SK-N-MC (cell line): ENCODE measurements at regions not wholly inside any gene's neighbourhood (a gene's known extent, or its start where the extent isn't known, plus 50 kb on each side); places are given as distances from the start of the nearest gene placed in this dataset.

Experiments used
- DNase-seq: peaks from one replicate; pipeline ENCODE4 v3.0.0-alpha.2; 2011; ENCODE audit warnings: low read depth, low spot score
- H3K27ac ChIP-seq: fragments of 200-600 bp; sonication (generic); 2 replicates; pipeline ENCODE4 v1.5.1; 2016; ENCODE audit warnings: mixed run types
- H3K36me3 ChIP-seq: fragments of 200-600 bp; sonication (generic); 2 replicates; pipeline ENCODE4 v1.6.1; 2017; ENCODE audit warnings: antibody characterized with exemption, low read length, mixed read lengths; ENCODE audit not compliant: insufficient read depth
- H3K4me3 ChIP-seq: fragments of 200-600 bp; sonication (generic); 2 replicates; pipeline ENCODE4 v1.5.1; 2016
- H3K9ac ChIP-seq: fragments of 200-600 bp; sonication (generic); 2 replicates; pipeline ENCODE4 v1.8.0; 2017; ENCODE audit warnings: mixed run types, mixed read lengths; ENCODE audit not compliant: insufficient read length
- H3K9me3 ChIP-seq: fragments of 200-600 bp; sonication (generic); 2 replicates; pipeline ENCODE4 v1.6.1; 2017; ENCODE audit warnings: low read depth, mild to moderate bottlenecking, antibody characterized with exemption, low read length, moderate library complexity, mixed read lengths
- EZH2 ChIP-seq: fragments of 200-600 bp; sonication (generic); IDR thresholded peaks from one replicate; pipeline ENCODE4 v1.6.1; 2017; ENCODE audit warnings: antibody characterized with exemption
- FOXP2 ChIP-seq: optimal IDR thresholded peaks from 2 replicates; pipeline ENCODE3; 2011; ENCODE audit warnings: mild to moderate bottlenecking, moderate library complexity; ENCODE audit not compliant: insufficient read depth; ENCODE audit errors: extremely low read length, control extremely low read depth
- POLR2AphosphoS5 ChIP-seq: IDR thresholded peaks from 2 replicates; pipeline ENCODE4 v1.6.1; 2012; ENCODE audit warnings: mild to moderate bottlenecking, low read depth, low read length, borderline replicate concordance

DNA sequence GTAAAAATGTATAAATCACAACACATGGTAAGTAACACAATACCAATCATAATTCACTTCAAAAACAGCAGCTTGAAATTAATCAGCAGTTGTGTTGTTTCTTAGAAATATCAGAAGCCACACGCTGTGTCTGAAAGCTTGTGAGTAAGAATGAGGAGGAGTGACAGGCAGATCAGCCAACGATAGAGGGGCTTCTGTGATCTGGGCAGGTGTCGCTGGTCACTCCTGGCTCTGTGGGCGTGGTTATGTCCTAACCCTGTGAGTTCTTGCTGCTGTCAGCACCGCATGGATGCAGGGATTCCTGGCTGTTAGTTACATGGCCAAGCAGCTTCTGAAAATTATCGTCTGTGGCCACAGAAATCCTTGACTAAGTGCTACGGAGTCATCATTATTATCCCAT, 123.4 kb downstream of the SLC25A47 start:
- no peak overlapping the region for H3K9ac ChIP-seq
- H3K9me3 ChIP-seq: no peaks in the 10 kb centered on the region
- H3K36me3 ChIP-seq: no peaks in the 10 kb centered on the region
- H3K27ac ChIP-seq: no peak overlapping the region
- no peak overlapping the region for H3K4me3 ChIP-seq
- no peak for DNase-seq
- TF ChIP-seq POLR2AphosphoS5: no peak
- TF ChIP-seq EZH2: no peak
- no peak for TF ChIP-seq FOXP2

DNA sequence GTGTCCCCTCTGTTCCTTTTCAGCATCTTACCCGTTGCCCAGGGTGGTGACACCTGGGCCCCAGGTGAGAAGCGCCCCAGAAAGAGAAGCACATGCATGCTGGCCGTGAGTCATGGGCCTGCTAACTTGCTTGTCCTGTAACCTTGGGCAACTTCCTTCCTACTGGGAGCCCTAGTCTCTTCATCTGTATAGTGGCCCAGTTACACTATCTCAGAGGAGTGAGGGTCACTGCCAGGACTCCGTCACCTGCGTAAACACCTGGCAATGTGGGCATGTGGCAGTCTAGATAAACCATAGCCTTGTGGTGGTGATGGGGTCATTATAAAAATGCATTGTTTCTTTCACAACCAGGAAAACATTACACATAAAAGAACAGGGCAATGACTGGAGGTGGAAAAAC, 125.2 kb downstream of the SLC25A47 start:
- no peak for DNase-seq
- no peak overlapping the region for H3K9ac ChIP-seq
- no peak overlapping the region for H3K4me3 ChIP-seq
- no peak overlapping the region for H3K27ac ChIP-seq
- no peaks in the 10 kb centered on the region for H3K9me3 ChIP-seq
- TF ChIP-seq FOXP2 (no peak), POLR2AphosphoS5 (no peak), EZH2 (no peak)
- no peaks in the 10 kb centered on the region for H3K36me3 ChIP-seq

DNA sequence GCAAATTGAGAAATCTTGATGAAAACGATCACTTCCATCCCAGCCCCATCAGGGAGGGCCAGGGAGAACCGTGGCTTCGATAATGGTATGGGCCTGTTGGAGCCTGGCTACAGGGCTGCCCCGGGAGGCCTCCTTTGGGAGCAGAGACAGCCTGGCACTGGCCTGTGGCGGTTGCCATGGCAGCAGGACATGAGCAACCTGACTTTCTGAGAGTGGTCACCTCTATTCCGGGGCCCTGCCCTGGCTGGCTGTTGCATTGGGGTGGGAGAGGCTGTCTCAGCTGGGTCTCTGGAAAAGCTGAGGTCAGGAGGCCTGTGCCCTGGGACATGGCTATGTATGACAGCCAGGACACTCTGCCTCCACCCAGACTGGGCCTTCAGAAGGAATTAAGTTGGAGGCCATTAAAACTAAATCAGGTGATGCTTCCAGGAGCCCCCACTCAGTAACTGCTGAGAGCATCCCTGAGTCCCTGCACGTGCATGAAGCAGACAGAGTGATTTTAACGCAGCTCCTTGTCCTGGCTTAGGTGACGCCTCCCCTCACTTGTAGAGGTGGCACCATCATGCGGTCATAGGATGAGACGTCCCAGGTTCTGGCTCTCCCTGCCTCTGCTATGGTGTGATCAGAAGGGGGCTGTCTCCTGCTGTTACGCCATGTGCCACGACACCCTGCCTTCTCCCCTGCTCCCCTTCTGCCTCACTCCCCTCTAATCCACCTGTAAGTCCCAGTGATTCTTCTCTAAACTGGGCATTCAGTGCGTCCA, 126.3 kb downstream of the SLC25A47 start:
- TF ChIP-seq POLR2AphosphoS5 (no peak), EZH2 (no peak), FOXP2 (no peak)
- no peaks in the 10 kb centered on the region for H3K36me3 ChIP-seq
- no peak for DNase-seq
- H3K9ac ChIP-seq: no peak overlapping the region
- no peaks in the 10 kb centered on the region for H3K9me3 ChIP-seq
- H3K27ac ChIP-seq: no peak overlapping the region
- H3K4me3 ChIP-seq: no peak overlapping the region

DNA sequence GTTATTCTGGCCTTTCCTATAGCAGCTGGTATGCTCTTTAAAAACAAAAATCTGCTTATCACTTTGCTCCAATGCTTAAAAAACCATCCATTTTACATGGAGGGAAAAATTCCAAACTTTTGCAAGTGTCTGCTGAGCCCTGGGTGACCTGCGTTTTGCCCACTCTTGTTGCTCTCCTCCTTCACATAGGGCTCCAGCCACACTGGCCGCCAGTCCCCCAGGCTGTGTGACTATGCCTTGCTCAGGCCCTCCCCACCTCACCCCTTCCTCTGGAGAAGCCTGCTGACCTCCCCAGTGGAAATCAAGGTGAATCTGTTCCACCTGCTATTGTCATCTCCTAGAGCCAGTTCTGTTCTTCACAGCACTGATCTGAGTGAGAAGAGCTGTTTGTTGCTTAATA, 126.9 kb downstream of the SLC25A47 start:
- Histone ChIP-seq H3K36me3 (no peaks in the 10 kb centered on the region), H3K9me3 (no peaks in the 10 kb centered on the region), H3K27ac (no peak overlapping the region), H3K9ac (no peak overlapping the region), H3K4me3 (no peak overlapping the region)
- no peak for TF ChIP-seq POLR2AphosphoS5
- TF ChIP-seq EZH2: no peak
- TF ChIP-seq FOXP2: no peak
- no peak for DNase-seq

DNA sequence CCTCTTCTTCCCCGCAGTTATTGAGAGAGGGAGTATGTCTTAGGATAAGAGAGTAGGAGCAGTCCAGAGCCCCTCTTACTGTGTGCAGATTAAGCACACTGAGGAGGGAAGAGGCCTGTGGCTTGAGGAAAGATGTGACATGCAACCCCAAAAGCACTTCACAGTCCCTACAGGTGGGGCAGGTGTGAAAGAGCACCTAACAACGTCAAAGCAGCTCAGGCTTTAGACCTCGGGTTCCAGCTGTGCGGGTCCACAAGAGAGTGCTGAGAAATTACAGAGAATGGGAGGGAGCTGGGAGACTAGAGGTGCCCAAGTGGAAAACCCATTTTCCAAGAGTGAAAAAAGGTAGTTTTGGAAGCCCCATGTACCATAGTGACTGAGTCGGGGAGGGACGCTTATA, 127.6 kb downstream of the SLC25A47 start:
- no peak for TF ChIP-seq EZH2
- no peak for TF ChIP-seq POLR2AphosphoS5
- TF ChIP-seq FOXP2: no peak
- DNase-seq: no peak
- Histone ChIP-seq H3K9me3 (no peaks in the 10 kb centered on the region), H3K4me3 (no peak overlapping the region), H3K9ac (no peak overlapping the region), H3K36me3 (no peaks in the 10 kb centered on the region), H3K27ac (no peak overlapping the region)

DNA sequence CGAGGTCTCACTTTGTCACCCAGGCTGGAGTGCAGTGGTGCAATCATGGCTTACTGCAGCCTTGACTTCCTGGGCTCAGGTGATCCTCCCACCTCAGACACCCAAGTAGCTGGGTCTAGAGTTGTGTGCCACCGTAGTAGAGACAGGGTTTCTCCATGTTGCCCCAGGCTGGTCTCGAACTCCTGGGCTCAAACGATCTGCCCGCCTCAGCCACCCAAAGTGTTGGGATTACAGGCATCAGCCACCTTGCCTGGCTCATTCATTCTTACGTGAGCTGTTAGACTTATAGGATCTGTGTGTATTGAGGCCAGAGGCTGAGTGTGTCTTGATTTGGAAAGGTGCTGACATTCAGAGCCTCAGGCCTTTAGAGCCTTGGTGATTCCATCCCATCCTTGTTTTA, 128.1 kb downstream of the SLC25A47 start:
- Histone ChIP-seq H3K4me3 (no peak overlapping the region), H3K9me3 (no peaks in the 10 kb centered on the region), H3K27ac (no peak overlapping the region), H3K36me3 (no peaks in the 10 kb centered on the region), H3K9ac (no peak overlapping the region)
- no peak for DNase-seq
- TF ChIP-seq EZH2 (no peak), FOXP2 (no peak)

DNA sequence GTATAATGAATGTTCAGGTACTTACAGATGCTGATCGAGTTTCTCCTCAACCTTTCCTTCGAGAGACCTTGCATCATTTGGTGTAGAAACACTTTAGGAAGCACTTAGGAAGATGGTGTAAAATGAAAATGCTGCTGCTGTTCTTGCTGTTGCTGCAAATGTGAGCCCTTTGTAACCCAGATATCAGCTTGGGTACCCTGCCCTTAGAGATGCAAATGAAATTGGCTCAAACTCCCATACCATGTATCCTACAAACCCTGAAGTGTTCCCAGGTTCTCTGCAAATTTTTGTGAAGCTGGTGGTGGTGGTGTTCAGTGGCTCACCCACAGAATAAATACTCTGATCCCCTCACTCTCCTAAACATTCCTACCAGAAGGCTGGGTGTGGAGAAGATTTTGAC, 130.8 kb downstream of the SLC25A47 start:
- H3K36me3 ChIP-seq: no peaks in the 10 kb centered on the region
- no peaks in the 10 kb centered on the region for H3K9me3 ChIP-seq
- H3K27ac ChIP-seq: no peak overlapping the region
- H3K4me3 ChIP-seq: no peak overlapping the region
- DNase-seq: no peak
- TF ChIP-seq EZH2 (no peak), FOXP2 (no peak)
- no peak overlapping the region for H3K9ac ChIP-seq

DNA sequence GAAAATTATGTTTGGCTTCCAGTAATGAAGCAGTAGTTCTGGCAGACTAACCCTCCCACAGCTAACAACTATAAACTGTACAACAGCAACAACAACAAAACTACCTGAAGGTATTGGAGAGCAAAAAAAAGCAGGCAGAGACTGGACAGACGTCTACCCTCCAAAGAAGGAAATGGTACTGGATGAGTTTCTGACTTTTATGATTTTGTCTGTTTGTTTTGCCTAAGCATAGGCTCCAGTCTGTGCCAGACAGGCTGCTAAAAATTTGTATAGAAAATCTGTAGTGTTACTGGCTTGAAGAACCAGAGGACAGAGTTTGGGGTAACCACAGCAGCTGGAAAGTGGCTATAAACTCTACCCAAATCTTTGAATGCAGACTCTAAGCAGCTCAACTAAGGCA, 131.3 kb downstream of the SLC25A47 start:
- no peak for DNase-seq
- H3K27ac ChIP-seq: no peak overlapping the region
- TF ChIP-seq FOXP2 (no peak), POLR2AphosphoS5 (no peak), EZH2 (no peak)

DNA sequence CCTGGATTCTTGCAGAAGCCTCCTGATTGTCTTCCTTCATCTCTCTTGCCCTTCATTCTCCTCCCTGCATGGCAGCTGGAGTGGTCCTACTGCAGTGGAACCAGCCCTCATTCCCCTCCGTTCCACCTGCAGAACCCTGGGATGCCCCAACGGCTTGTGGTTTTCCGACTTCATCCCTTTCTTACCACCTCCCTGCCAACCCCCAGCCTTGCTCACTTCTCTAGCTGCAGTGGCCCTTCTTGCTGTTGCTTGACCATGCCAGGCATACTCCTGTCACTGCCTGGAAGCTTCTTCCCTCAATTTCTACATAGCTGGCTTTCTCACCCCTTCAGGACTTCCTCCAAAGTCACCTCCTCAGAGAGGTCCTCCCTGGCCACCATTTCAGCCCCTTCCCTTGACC, 123.3 kb downstream of the BEGAIN start:
- H3K9me3 ChIP-seq: no peaks in the 10 kb centered on the region
- no peak overlapping the region for H3K4me3 ChIP-seq
- H3K36me3 ChIP-seq: no peaks in the 10 kb centered on the region
- no peak overlapping the region for H3K9ac ChIP-seq
- no peak for DNase-seq
- TF ChIP-seq POLR2AphosphoS5 (no peak), FOXP2 (no peak), EZH2 (no peak)
- H3K27ac ChIP-seq: no peak overlapping the region

More for the DNA sequence above, 131.3 kb downstream of the SLC25A47 start:
- Histone ChIP-seq H3K4me3 (no peak overlapping the region), H3K9ac (no peak overlapping the region), H3K36me3 (no peaks in the 10 kb centered on the region), H3K9me3 (no peaks in the 10 kb centered on the region)

DNA sequence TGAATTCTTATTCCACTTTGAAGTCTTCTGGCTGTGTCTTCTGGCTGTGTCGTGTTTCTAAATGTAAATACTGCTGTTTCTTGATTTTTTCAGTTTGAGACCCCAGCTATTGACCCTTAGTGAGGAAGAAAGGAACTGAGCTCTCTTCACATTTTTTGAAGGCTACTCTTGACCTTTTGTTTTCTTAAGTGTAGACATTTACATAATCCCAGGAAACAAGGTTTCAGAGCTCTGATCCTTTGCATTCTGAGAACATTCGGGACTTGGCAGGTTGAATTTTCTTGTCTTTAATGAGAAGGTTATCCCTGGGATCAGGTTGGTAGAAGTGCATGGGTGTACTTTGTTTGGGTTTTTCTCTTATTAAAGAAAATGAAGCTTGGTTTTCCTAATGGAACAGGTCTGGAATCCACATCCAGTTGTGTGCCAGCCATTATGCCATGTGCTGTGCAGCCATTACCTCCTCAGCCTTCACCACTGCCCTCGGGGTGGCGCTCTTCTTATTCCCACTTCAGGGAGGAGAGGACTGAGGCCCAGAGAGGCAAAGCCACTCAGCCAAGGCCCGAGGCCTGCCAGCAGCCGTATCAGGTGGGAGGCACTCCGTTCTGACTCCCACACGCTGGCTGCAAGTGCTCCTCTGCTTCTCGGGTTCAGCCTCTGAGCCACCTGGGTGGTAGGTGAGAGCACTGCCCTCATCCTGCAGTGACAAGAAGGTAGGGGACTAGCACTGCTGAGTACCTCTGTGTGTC, 120.9 kb downstream of the BEGAIN start:
- H3K9ac ChIP-seq: no peak overlapping the region
- no peak for TF ChIP-seq POLR2AphosphoS5
- TF ChIP-seq FOXP2: no peak
- no peak for TF ChIP-seq EZH2
- H3K36me3 ChIP-seq: no peaks in the 10 kb centered on the region
- H3K9me3 ChIP-seq: no peaks in the 10 kb centered on the region
- H3K27ac ChIP-seq: no peak overlapping the region
- DNase-seq: no peak
- H3K4me3 ChIP-seq: no peak overlapping the region
